ENCODE measurements at regions not wholly inside any gene's neighbourhood (a gene's known extent, or its start where the extent isn't known, plus 50 kb on each side); places are given as distances from the start of the nearest gene placed in this dataset.

- Histone ChIP-seq H2BK20ac (ENCODE audit: low read depth, low read length, poor library complexity, severe bottlenecking) (no peak overlapping the region), H3K9me3 (ENCODE audit: control insufficient read depth, low read depth, low read length) (peaks cover 4% of the 10 kb centered on the region), H3K27ac (ENCODE audit: insufficient read length, low read depth, low read length) (no peak overlapping the region), H2BK15ac (ENCODE audit: low read depth, low read length) (no peak overlapping the region), H3T11ph (ENCODE audit: low read length) (no peak overlapping the region), H3K79me1 (ENCODE audit: insufficient read depth, low read depth, low read length, poor library complexity, severe bottlenecking) (no peaks in the 10 kb centered on the region), H3K4me1 (ENCODE audit: insufficient read depth, low read length) (no peaks in the 10 kb centered on the region), H3K4me2 (ENCODE audit: insufficient read depth, insufficient read length, low read length) (no peak overlapping the region), H2BK12ac (ENCODE audit: insufficient read length, low read depth, low read length) (no peak overlapping the region), H3K23me2 (ENCODE audit: insufficient read length, low read depth, low read length, poor library complexity, severe bottlenecking) (no peaks in the 10 kb centered on the region), H2AK5ac (ENCODE audit: insufficient read length, low read length) (no peak overlapping the region), H4K20me1 (ENCODE audit: control insufficient read depth, insufficient read depth, insufficient read length) (no peaks in the 10 kb centered on the region), H3K9ac (ENCODE audit: extremely low read depth, insufficient read length, low read length) (no peak overlapping the region), H4K5ac (ENCODE audit: insufficient read length, low read depth, low read length) (no peak overlapping the region), H3K27me3 (ENCODE audit: insufficient read depth, low read length) (no peaks in the 10 kb centered on the region), H3K23ac (ENCODE audit: insufficient read length, low read depth, low read length) (no peak overlapping the region), H3K14ac (ENCODE audit: insufficient read depth, low read length) (no peak overlapping the region), H4K8ac (replicated peaks; ENCODE audit: insufficient read length, low read depth, low read length) (no peak overlapping the region), H2AFZ (ENCODE audit: low read length) (no peak overlapping the region), H3K79me2 (ENCODE audit: insufficient read depth, low read length) (no peaks in the 10 kb centered on the region), H2BK120ac (ENCODE audit: low read depth, low read length, poor library complexity, severe bottlenecking) (no peak overlapping the region), H3K56ac (ENCODE audit: insufficient read length, low read depth, low read length) (no peak overlapping the region), H3K18ac (ENCODE audit: insufficient read length, low read depth, low read length) (no peak overlapping the region), H3K4ac (ENCODE audit: low read depth, low read length) (no peak overlapping the region), H2BK5ac (ENCODE audit: insufficient read length, low read length) (no peak overlapping the region), H4K91ac (ENCODE audit: insufficient read length, low read depth, low read length) (no peak overlapping the region)
- no peak overlapping the region for H3K27ac Mint-ChIP-seq
- 0 out of 7 replicates have a peak, but pooled peaks cover 0 to 5% (median 0%) of the 10 kb centered on the region in 3 experiments for H3K36me3 Mint-ChIP-seq (ENCODE audit: insufficient read depth in 1 of 3, low read depth in 3 of 3)
- peaks cover 0 to 4% of the 10 kb centered on the region in 2 experiments; a peak in 1 of 4 replicates for H3K4me1 Mint-ChIP-seq
- peaks cover 16% of the 10 kb centered on the region for H3K27me3 Mint-ChIP-seq (ENCODE audit: low read depth)
- TF ChIP-seq CTCF (conservative IDR thresholded peaks at IDR 0.05), result no peak
- peaks cover 0 to 6% of the 10 kb centered on the region in 2 experiments; a peak in 3 of 5 replicates for H3K9me3 Mint-ChIP-seq
- WGBS (ENCODE audit: extremely low coverage, insufficient read length, low lambda C conversion rate), result no CpG with 5 or more reads among the region's 6 CpGs
- no peak for DNase-seq
- no peak overlapping the region for H3K4me3 Mint-ChIP-seq
Observed at GRCh38 chr6:17197607-17198006, 83.6 kb upstream of the RBM24 start.

Measured in H9 (cell line).